ENCODE measurements at regions not wholly inside any gene's neighbourhood (a gene's known extent, or its start where the extent isn't known, plus 50 kb on each side); places are given as distances from the start of the nearest gene placed in this dataset.

- TF ChIP-seq, protein P1, sequence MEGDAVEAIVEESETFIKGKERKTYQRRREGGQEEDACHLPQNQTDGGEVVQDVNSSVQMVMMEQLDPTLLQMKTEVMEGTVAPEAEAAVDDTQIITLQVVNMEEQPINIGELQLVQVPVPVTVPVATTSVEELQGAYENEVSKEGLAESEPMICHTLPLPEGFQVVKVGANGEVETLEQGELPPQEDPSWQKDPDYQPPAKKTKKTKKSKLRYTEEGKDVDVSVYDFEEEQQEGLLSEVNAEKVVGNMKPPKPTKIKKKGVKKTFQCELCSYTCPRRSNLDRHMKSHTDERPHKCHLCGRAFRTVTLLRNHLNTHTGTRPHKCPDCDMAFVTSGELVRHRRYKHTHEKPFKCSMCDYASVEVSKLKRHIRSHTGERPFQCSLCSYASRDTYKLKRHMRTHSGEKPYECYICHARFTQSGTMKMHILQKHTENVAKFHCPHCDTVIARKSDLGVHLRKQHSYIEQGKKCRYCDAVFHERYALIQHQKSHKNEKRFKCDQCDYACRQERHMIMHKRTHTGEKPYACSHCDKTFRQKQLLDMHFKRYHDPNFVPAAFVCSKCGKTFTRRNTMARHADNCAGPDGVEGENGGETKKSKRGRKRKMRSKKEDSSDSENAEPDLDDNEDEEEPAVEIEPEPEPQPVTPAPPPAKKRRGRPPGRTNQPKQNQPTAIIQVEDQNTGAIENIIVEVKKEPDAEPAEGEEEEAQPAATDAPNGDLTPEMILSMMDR (IDR thresholded peaks at IDR 0.05; ENCODE audit: low read depth, low read length, missing control alignments): no peak
- H3K4me3 ChIP-seq (replicated peaks; ENCODE audit: low read depth, low read length): no peak overlapping the region
- no peak for DNase-seq (ENCODE audit: extremely low read depth, low read depth)
These were observed 799.3 kb downstream of the TBC1D32 start for GRCh38 chr6:120534954-120535353.

DNA sequence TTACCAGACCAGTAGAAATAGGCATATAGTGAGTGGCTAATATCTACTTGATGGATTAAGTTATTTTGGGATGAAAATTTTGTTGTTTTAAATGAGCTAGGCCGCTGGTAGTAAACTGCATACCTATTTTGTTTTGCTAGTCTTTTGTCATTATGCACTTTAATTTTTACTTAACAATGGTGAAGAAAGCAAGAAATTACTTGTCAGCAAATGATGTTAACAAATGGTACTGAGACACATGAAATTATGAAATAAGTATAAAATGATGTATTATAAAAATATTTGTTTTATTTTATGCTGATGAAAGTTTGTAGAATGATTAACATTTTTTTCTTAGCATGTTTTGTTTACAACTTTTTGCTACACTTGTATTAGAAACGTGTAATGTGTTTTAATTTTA is 807.7 kb downstream of the TBC1D32 start:
- no peak for DNase-seq (ENCODE audit: extremely low read depth, low read depth)
- no peak overlapping the region for H3K4me3 ChIP-seq (replicated peaks; ENCODE audit: low read depth, low read length)
- TF ChIP-seq, protein P1 (IDR thresholded peaks at IDR 0.05; ENCODE audit: low read depth, low read length, missing control alignments): no peak

DNA sequence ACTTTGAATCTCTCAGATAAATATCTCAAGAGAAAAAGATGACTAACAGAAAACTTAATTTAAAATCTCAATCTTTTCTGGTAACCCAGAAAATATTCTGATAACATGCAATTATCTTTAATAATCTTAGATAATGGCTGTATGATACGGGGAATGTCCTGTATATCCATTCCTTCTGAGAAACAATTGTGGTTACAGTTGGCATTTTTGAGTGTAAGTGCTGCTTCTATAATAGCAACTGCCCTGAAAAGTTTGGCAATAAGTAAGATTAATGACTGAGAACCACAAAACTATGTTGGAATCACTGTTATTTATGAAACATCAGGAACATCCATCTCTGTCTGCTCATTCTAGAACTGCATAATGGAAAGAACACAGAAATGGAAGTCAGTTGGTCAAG is 819.7 kb downstream of the TBC1D32 start:
- TF ChIP-seq, protein P1 (IDR thresholded peaks at IDR 0.05; ENCODE audit: low read depth, low read length, missing control alignments): no peak
- no peak for DNase-seq (ENCODE audit: extremely low read depth, low read depth)
- H3K4me3 ChIP-seq (replicated peaks; ENCODE audit: low read depth, low read length): no peak overlapping the region

GRCh38 chr6:120511712-120512111 is 822.6 kb downstream of the TBC1D32 start:
- no peak for DNase-seq (ENCODE audit: extremely low read depth, low read depth)
- no peak overlapping the region for H3K4me3 ChIP-seq (replicated peaks; ENCODE audit: low read depth, low read length)
- TF ChIP-seq, protein P1 (IDR thresholded peaks at IDR 0.05; ENCODE audit: low read depth, low read length, missing control alignments): no peak

GRCh38 chr6:120498711-120499110 is 835.6 kb downstream of the TBC1D32 start:
- TF ChIP-seq, protein P1 (IDR thresholded peaks at IDR 0.05; ENCODE audit: low read depth, low read length, missing control alignments): no peak
- no peak for DNase-seq (ENCODE audit: extremely low read depth, low read depth)
- H3K4me3 ChIP-seq (replicated peaks; ENCODE audit: low read depth, low read length): no peak overlapping the region

DNA sequence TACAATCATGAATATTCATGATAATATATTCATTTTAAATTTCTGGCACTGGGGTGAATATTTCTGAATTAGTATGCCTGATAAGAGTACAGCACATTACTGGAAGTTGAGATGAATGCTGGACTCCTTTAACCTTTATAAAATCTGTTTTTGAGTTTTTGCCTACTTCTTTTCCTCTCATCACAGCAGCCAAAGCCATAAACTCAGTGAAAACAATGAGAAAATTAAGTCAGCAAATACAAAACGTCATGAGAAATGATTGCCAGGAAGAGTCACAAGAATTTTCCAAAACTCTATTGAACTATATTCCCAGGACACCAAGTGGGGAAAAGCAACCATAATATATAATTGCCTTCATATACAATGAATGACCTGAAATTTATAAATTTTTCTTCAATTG is 837.6 kb downstream of the TBC1D32 start:
- TF ChIP-seq, protein P1 (IDR thresholded peaks at IDR 0.05; ENCODE audit: low read depth, low read length, missing control alignments): no peak
- no peak for DNase-seq (ENCODE audit: extremely low read depth, low read depth)
- no peak overlapping the region for H3K4me3 ChIP-seq (replicated peaks; ENCODE audit: low read depth, low read length)

- no peak for DNase-seq (ENCODE audit: extremely low read depth, low read depth)
- TF ChIP-seq, protein P1 (IDR thresholded peaks at IDR 0.05; ENCODE audit: low read depth, low read length, missing control alignments): no peak
- H3K4me3 ChIP-seq (replicated peaks; ENCODE audit: low read depth, low read length): no peak overlapping the region
These were observed 840.8 kb downstream of the TBC1D32 start for GRCh38 chr6:120493505-120493904.
